ENCODE measurements at regions not wholly inside any gene's neighbourhood (a gene's known extent, or its start where the extent isn't known, plus 50 kb on each side); places are given as distances from the start of the nearest gene placed in this dataset.

- in situ Hi-C loops (cut with MboI; ENCODE audit: low sequenced_read_pairs), result no loop called here
- Histone ChIP-seq H3K4me1 (no peaks in the 10 kb centered on the region), H3K4me3 (no peak overlapping the region), H3K27me3 (ENCODE audit: low read depth) (no peaks in the 10 kb centered on the region), H3K9me3 (no peaks in the 10 kb centered on the region), H3K36me3 (replicated peaks) (no peaks in the 10 kb centered on the region)
- DNase-seq (ENCODE audit: low spot score in 2 of 2), result no peak
Measured at GRCh38 chr3:19662486-19662885, 271.5 kb downstream of the EFHB start.

GRCh38 chr3:19652336-19652735, 281.7 kb downstream of the EFHB start:
- Histone ChIP-seq H3K9me3 (no peaks in the 10 kb centered on the region), H3K27me3 (ENCODE audit: low read depth) (no peaks in the 10 kb centered on the region), H3K4me1 (no peaks in the 10 kb centered on the region), H3K36me3 (replicated peaks) (no peaks in the 10 kb centered on the region), H3K4me3 (no peak overlapping the region)
- in situ Hi-C loops (cut with MboI; ENCODE audit: low sequenced_read_pairs), result no loop called here
- DNase-seq (ENCODE audit: low spot score in 2 of 2), result peak; percentile 28 to 45

- no peak overlapping the region for H3K4me3 ChIP-seq
- in situ Hi-C loops (cut with MboI; ENCODE audit: low sequenced_read_pairs), result no loop called here
Measured at GRCh38 chr3:19645093-19645492, 288.9 kb downstream of the EFHB start.

GRCh38 chr3:19644405-19644804, 289.6 kb downstream of the EFHB start:
- DNase-seq (ENCODE audit: low spot score in 2 of 2), result no peak
- no peaks in the 10 kb centered on the region for H3K27me3 ChIP-seq (ENCODE audit: low read depth)
- no peak overlapping the region for H3K4me3 ChIP-seq
- H3K9me3 ChIP-seq, result no peaks in the 10 kb centered on the region
- no peaks in the 10 kb centered on the region for H3K4me1 ChIP-seq
- H3K36me3 ChIP-seq (replicated peaks), result no peaks in the 10 kb centered on the region
- in situ Hi-C loops (cut with MboI; ENCODE audit: low sequenced_read_pairs), result no loop called here

More at GRCh38 chr3:19645093-19645492, 288.9 kb downstream of the EFHB start:
- H3K27me3 ChIP-seq (ENCODE audit: low read depth), result no peaks in the 10 kb centered on the region
- H3K9me3 ChIP-seq, result no peaks in the 10 kb centered on the region
- H3K4me1 ChIP-seq, result no peaks in the 10 kb centered on the region
- H3K36me3 ChIP-seq (replicated peaks), result no peaks in the 10 kb centered on the region
- DNase-seq (ENCODE audit: low spot score in 2 of 2), result no peak

GRCh38 chr3:19641408-19641807, 292.6 kb downstream of the EFHB start:
- no peak for DNase-seq (ENCODE audit: low spot score in 2 of 2)
- Histone ChIP-seq H3K27me3 (ENCODE audit: low read depth) (no peaks in the 10 kb centered on the region), H3K36me3 (replicated peaks) (no peaks in the 10 kb centered on the region), H3K4me1 (no peaks in the 10 kb centered on the region), H3K4me3 (no peak overlapping the region), H3K9me3 (no peaks in the 10 kb centered on the region)
- in situ Hi-C loops (cut with MboI; ENCODE audit: low sequenced_read_pairs), result no loop called here

GRCh38 chr3:19632099-19633074, 301.6 kb downstream of the EFHB start:
- no peak for DNase-seq (ENCODE audit: low spot score in 2 of 2)
- H3K4me3 ChIP-seq, result no peak overlapping the region
- H3K9me3 ChIP-seq, result no peaks in the 10 kb centered on the region
- H3K36me3 ChIP-seq (replicated peaks), result no peaks in the 10 kb centered on the region
- H3K4me1 ChIP-seq, result no peaks in the 10 kb centered on the region
- in situ Hi-C loops (cut with MboI; ENCODE audit: low sequenced_read_pairs), result no loop called here
- no peaks in the 10 kb centered on the region for H3K27me3 ChIP-seq (ENCODE audit: low read depth)

GRCh38 chr3:19598870-19599269, 335.1 kb downstream of the EFHB start:
- DNase-seq (ENCODE audit: low spot score in 2 of 2), result no peak
- H3K4me3 ChIP-seq, result no peak overlapping the region
- no peaks in the 10 kb centered on the region for H3K4me1 ChIP-seq
- H3K36me3 ChIP-seq (replicated peaks), result no peaks in the 10 kb centered on the region
- peaks cover 2% of the 10 kb centered on the region; the same call in 1 of the 2 replicates for H3K9me3 ChIP-seq
- no peaks in the 10 kb centered on the region for H3K27me3 ChIP-seq (ENCODE audit: low read depth)
- in situ Hi-C loops (cut with MboI; ENCODE audit: low sequenced_read_pairs), result no loop called here

- in situ Hi-C loops (cut with MboI; ENCODE audit: low sequenced_read_pairs), result no loop called here
- no peaks in the 10 kb centered on the region for H3K4me1 ChIP-seq
- H3K4me3 ChIP-seq, result no peak overlapping the region
- no peaks in the 10 kb centered on the region for H3K36me3 ChIP-seq (replicated peaks)
- no peaks in the 10 kb centered on the region for H3K27me3 ChIP-seq (ENCODE audit: low read depth)
- DNase-seq (ENCODE audit: low spot score in 2 of 2), result no peak
- peaks cover 2% of the 10 kb centered on the region; the same call in 1 of the 2 replicates for H3K9me3 ChIP-seq
Measured at GRCh38 chr3:19596408-19596807, 337.6 kb downstream of the EFHB start.

- no peaks in the 10 kb centered on the region for H3K27me3 ChIP-seq (ENCODE audit: low read depth)
- H3K4me3 ChIP-seq, result no peak overlapping the region
- H3K4me1 ChIP-seq, result no peaks in the 10 kb centered on the region
- in situ Hi-C loops (cut with MboI; ENCODE audit: low sequenced_read_pairs), result no loop called here
- no peak for DNase-seq (ENCODE audit: low spot score in 2 of 2)
- H3K36me3 ChIP-seq (replicated peaks), result no peaks in the 10 kb centered on the region
- peaks cover 2% of the 10 kb centered on the region; the same call in 1 of the 2 replicates for H3K9me3 ChIP-seq
Measured at GRCh38 chr3:19595884-19596283, 338.1 kb downstream of the EFHB start.
